Activated CD4-positive, alpha-beta T cell treated with anti-CD3 and anti-CD28 coated beads for 36 hours (primary cell): ENCODE measurements at regions not wholly inside any gene's neighbourhood (a gene's known extent, or its start where the extent isn't known, plus 50 kb on each side); places are given as distances from the start of the nearest gene placed in this dataset.

Source experiments
- ATAC-seq: fragments of 200-7000 bp; cut with Tn5 transposase; one replicate; pipeline ENCODE4 v1.10.0; 2021; ENCODE audit warnings: mild to moderate bottlenecking, moderate library complexity
- CTCF ChIA-PET: fragments of 350-600 bp; sonication (Branson Sonifier 250); formaldehyde crosslinking; loops from one replicate; lab custom pipeline; 2021; ENCODE audit warnings: antibody characterized with exemption; lab: Charles Lee
- POLR2A ChIA-PET: fragments of 350-600 bp; sonication (Branson Sonifier 250); formaldehyde crosslinking; loops from one replicate; lab custom pipeline; 2021; ENCODE audit warnings: antibody characterized with exemption, inconsistent platforms; lab: Charles Lee
- DNase-seq: peaks from one replicate; pipeline ENCODE4 v3.0.0-alpha.2; 2020
- H3K27ac Mint-ChIP-seq: one replicate; pipeline ENCODE4 v1.8.0; 2021; ENCODE audit warnings: mixed read lengths
- H3K27me3 Mint-ChIP-seq: one replicate; pipeline ENCODE4 v1.8.0; 2021; ENCODE audit warnings: mixed read lengths
- H3K36me3 Mint-ChIP-seq: one replicate; pipeline ENCODE4 v1.8.0; 2021; ENCODE audit warnings: low read depth, mixed read lengths
- H3K4me1 Mint-ChIP-seq: one replicate; pipeline ENCODE4 v1.8.0; 2021; ENCODE audit warnings: mixed read lengths
- H3K4me3 Mint-ChIP-seq: one replicate; pipeline ENCODE4 v1.8.0; 2021; ENCODE audit warnings: mild to moderate bottlenecking, moderate library complexity, mixed read lengths
- H3K9me3 Mint-ChIP-seq: one replicate; pipeline ENCODE4 v1.8.0; 2021; ENCODE audit warnings: low read depth, mixed read lengths
- intact Hi-C, 2 experiments: fragments of 100-400 bp; cut with DNase I in 1 of 2; cut with micrococcal nuclease in 1 of 2; formaldehyde crosslinking; loops; one replicate each; pipeline versions ENCODE4 v1.14.2 to v1.15.1; 2022 to 2024; cut with DNase I, micrococcal nuclease

GRCh38 chr16:5838071-5838470, 740.5 kb upstream of the EEF2KMT start:
- CTCF ChIA-PET = no interaction called here
- Mint-ChIP-seq H3K4me3 (no peak overlapping the region), H3K36me3 (no peaks in the 10 kb centered on the region), H3K27ac (no peak overlapping the region), H3K9me3 (peaks cover 3% of the 10 kb centered on the region), H3K27me3 (no peaks in the 10 kb centered on the region), H3K4me1 (no peaks in the 10 kb centered on the region)
- DNase-seq = no peak
- intact Hi-C loops = no loop called here
- POLR2A ChIA-PET = no interaction called here
- no peak for ATAC-seq

DNA sequence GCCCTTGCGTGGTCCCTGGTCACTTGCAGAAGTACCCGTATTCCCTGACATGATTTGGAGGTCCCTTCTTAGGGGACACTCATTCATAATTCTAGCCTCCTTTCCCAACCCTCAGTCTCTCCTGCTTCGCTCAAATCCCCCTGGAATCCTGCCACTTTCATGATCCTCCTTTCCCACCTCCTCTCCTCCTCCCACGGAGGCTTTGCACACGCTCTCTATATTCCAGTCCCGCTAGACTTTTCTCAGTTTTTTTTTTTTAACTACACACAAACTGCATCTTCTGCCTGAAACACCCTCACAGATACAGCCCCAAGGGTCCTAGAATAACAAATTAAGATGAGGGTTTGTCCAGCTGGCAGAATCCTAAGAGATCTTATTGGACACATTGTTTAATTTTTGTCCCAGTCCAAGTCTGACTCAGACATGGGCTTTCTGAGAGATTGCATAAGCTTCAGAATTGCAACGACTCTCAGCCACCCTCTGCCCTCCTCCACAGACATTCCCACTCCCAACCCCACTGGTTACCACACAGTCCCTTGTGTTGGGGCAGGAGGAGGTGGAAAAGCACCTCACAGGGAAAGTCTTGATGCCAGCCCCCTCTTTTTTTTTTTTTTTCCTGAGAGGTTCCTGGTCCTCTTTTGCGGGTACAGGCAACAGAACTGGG, 739.5 kb upstream of the EEF2KMT start:
- Mint-ChIP-seq H3K4me3 (no peak overlapping the region), H3K9me3 (peaks cover 3% of the 10 kb centered on the region), H3K36me3 (no peaks in the 10 kb centered on the region), H3K4me1 (no peaks in the 10 kb centered on the region), H3K27me3 (no peaks in the 10 kb centered on the region), H3K27ac (no peak overlapping the region)
- ChIA-PET CTCF (no interaction called here), POLR2A (no interaction called here)
- intact Hi-C loops = no loop called here
- no peak for DNase-seq
- no peak for ATAC-seq

- no peak for ATAC-seq
These were observed 738.3 kb upstream of the EEF2KMT start for GRCh38 chr16:5835876-5836275.

DNA sequence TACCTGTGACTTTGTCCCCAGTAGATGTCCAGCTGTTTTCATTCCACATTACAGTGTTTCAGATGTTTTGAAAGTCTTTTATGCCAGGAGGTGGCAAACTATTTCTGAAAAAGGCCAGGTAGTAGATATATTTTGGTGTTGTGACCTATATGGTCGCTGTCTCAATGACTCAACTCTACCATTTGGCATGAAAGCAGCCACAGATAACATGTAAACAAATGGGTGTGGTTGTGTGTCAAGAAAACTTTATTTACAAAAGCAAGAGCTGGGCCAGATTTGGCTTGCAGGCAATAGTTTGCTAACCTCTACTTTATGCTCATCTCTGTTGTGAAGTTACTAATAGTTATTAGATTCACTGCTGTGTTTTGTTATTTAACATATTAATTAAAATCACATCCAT, 728.7 kb upstream of the EEF2KMT start:
- H3K27me3 Mint-ChIP-seq = no peaks in the 10 kb centered on the region
- ChIA-PET POLR2A (no interaction called here), CTCF (no interaction called here)
- H3K9me3 Mint-ChIP-seq = peaks cover 3% of the 10 kb centered on the region
- ATAC-seq (no peak), DNase-seq (no peak)
- H3K4me1 Mint-ChIP-seq = no peaks in the 10 kb centered on the region
- no peak overlapping the region for H3K4me3 Mint-ChIP-seq
- intact Hi-C loops = no loop called here
- H3K27ac Mint-ChIP-seq = no peak overlapping the region
- H3K36me3 Mint-ChIP-seq = no peaks in the 10 kb centered on the region

More at GRCh38 chr16:5835876-5836275, 738.3 kb upstream of the EEF2KMT start:
- ChIA-PET CTCF (no interaction called here), POLR2A (no interaction called here)
- Mint-ChIP-seq H3K27me3 (no peaks in the 10 kb centered on the region), H3K36me3 (no peaks in the 10 kb centered on the region), H3K4me3 (no peak overlapping the region), H3K9me3 (peaks cover 3% of the 10 kb centered on the region), H3K4me1 (no peaks in the 10 kb centered on the region), H3K27ac (no peak overlapping the region)
- intact Hi-C loops = no loop called here
- no peak for DNase-seq

- ATAC-seq (no peak), DNase-seq (no peak)
- CTCF ChIA-PET = no interaction called here
- no peaks in the 10 kb centered on the region for H3K36me3 Mint-ChIP-seq
- POLR2A ChIA-PET = no interaction called here
- H3K4me3 Mint-ChIP-seq = no peak overlapping the region
- intact Hi-C loops = no loop called here
- H3K9me3 Mint-ChIP-seq = peaks cover 6% of the 10 kb centered on the region
- H3K27me3 Mint-ChIP-seq = no peaks in the 10 kb centered on the region
- H3K27ac Mint-ChIP-seq = no peak overlapping the region
- no peaks in the 10 kb centered on the region for H3K4me1 Mint-ChIP-seq
These were observed 722.9 kb upstream of the EEF2KMT start for GRCh38 chr16:5820472-5820871.

GRCh38 chr16:5815570-5816237, 718.1 kb upstream of the EEF2KMT start:
- H3K27me3 Mint-ChIP-seq = no peaks in the 10 kb centered on the region
- H3K9me3 Mint-ChIP-seq = peaks cover 7% of the 10 kb centered on the region
- H3K36me3 Mint-ChIP-seq = no peaks in the 10 kb centered on the region
- ChIA-PET CTCF (no interaction called here), POLR2A (no interaction called here)
- ATAC-seq (no peak), DNase-seq (no peak)
- H3K4me1 Mint-ChIP-seq = no peaks in the 10 kb centered on the region
- no peak overlapping the region for H3K27ac Mint-ChIP-seq
- no peak overlapping the region for H3K4me3 Mint-ChIP-seq
- intact Hi-C loops = no loop called here

- H3K27ac Mint-ChIP-seq = no peak overlapping the region
- DNase-seq (no peak), ATAC-seq (no peak)
- no peaks in the 10 kb centered on the region for H3K36me3 Mint-ChIP-seq
- no peak overlapping the region for H3K4me3 Mint-ChIP-seq
- no peaks in the 10 kb centered on the region for H3K27me3 Mint-ChIP-seq
- no peaks in the 10 kb centered on the region for H3K4me1 Mint-ChIP-seq
- intact Hi-C loops = no loop called here
- ChIA-PET CTCF (no interaction called here), POLR2A (no interaction called here)
- peaks cover 13% of the 10 kb centered on the region for H3K9me3 Mint-ChIP-seq
These were observed 703.8 kb upstream of the EEF2KMT start for GRCh38 chr16:5801396-5801795.

- H3K27me3 Mint-ChIP-seq = no peaks in the 10 kb centered on the region
- no peaks in the 10 kb centered on the region for H3K36me3 Mint-ChIP-seq
- intact Hi-C loops = no loop called here
- ChIA-PET CTCF (no interaction called here), POLR2A (no interaction called here)
- no peaks in the 10 kb centered on the region for H3K9me3 Mint-ChIP-seq
- H3K27ac Mint-ChIP-seq = no peak overlapping the region
- ATAC-seq = no peak
- no peak overlapping the region for H3K4me3 Mint-ChIP-seq
- no peak for DNase-seq
- H3K4me1 Mint-ChIP-seq = no peaks in the 10 kb centered on the region
These were observed 696.0 kb upstream of the EEF2KMT start for GRCh38 chr16:5793556-5793955.

DNA sequence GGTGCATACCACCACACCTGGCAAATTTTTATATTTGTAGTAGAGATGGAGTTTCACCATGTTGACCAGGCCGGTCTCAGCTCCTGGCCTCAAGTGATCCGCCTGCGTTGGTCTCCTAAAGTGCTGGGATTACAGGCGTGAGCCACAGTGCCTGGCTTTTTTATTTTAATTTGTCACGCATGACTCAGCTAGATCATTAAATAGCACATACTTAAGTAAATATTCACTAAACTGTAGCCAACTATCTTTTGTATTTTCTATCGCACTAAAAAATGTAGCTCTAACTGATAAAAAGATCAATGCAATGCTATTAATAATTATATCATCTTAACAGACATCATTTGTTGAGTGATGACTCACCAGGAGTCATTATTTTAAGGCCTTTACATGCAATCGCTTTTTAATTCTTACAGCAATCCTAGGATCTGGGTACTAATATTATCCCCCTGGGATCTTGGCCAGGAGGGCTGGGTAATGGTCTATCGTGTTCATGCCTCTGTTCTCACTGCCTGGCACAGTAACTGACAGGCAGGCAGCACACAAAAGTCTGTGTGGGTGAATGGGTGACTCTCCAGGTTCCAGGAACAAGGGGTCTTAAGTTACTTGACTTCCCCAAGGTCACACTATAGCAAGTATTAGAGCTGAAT, 693.5 kb upstream of the EEF2KMT start:
- no peaks in the 10 kb centered on the region for H3K4me1 Mint-ChIP-seq
- ChIA-PET CTCF (no interaction called here), POLR2A (no interaction called here)
- intact Hi-C loops = no loop called here
- DNase-seq = no peak
- no peaks in the 10 kb centered on the region for H3K36me3 Mint-ChIP-seq
- H3K27me3 Mint-ChIP-seq = no peaks in the 10 kb centered on the region
- peaks cover 3% of the 10 kb centered on the region for H3K9me3 Mint-ChIP-seq
- H3K4me3 Mint-ChIP-seq = no peak overlapping the region
- H3K27ac Mint-ChIP-seq = no peak overlapping the region
- no peak for ATAC-seq

GRCh38 chr16:5790512-5790911, 692.9 kb upstream of the EEF2KMT start:
- CTCF ChIA-PET = interaction anchor here (0.5 kb wide), 1 partner anchor 291 kb away, joined by 3 read pairs; no protein-coding TSS in a partner anchor
- no peaks in the 10 kb centered on the region for H3K4me1 Mint-ChIP-seq
- intact Hi-C loops = no loop called here

DNA sequence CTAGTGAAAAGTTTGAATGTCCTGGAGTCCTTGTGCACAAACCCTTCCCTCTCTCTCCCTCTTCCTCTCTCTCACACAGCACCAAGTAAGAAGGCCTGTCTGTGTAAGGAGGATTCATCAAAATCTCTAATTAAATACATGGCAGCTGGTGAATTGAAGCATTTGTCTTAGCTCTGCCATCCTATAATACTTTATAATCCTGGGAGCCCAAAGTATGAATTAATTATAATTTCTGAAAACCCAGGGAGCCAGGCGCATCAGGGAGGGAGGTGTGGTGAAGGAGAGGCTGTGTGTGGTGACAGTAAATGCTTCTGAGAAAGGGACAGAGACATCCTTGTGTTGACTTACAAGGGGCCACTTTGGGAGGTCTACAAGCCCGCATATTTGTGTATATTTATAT, 691.4 kb upstream of the EEF2KMT start:
- intact Hi-C loops = no loop called here
- H3K27me3 Mint-ChIP-seq = no peaks in the 10 kb centered on the region
- peaks cover 8% of the 10 kb centered on the region for H3K9me3 Mint-ChIP-seq
- no peak overlapping the region for H3K4me3 Mint-ChIP-seq
- no peak for ATAC-seq
- ChIA-PET POLR2A (no interaction called here), CTCF (no interaction called here)
- no peaks in the 10 kb centered on the region for H3K4me1 Mint-ChIP-seq
- DNase-seq = no peak
- no peak overlapping the region for H3K27ac Mint-ChIP-seq
- no peaks in the 10 kb centered on the region for H3K36me3 Mint-ChIP-seq

More at GRCh38 chr16:5790512-5790911, 692.9 kb upstream of the EEF2KMT start:
- Mint-ChIP-seq H3K36me3 (no peaks in the 10 kb centered on the region), H3K27ac (no peak overlapping the region), H3K9me3 (peaks cover 8% of the 10 kb centered on the region), H3K4me3 (no peak overlapping the region), H3K27me3 (no peaks in the 10 kb centered on the region)
- DNase-seq = no peak
- ATAC-seq = no peak
- POLR2A ChIA-PET = no interaction called here

DNA sequence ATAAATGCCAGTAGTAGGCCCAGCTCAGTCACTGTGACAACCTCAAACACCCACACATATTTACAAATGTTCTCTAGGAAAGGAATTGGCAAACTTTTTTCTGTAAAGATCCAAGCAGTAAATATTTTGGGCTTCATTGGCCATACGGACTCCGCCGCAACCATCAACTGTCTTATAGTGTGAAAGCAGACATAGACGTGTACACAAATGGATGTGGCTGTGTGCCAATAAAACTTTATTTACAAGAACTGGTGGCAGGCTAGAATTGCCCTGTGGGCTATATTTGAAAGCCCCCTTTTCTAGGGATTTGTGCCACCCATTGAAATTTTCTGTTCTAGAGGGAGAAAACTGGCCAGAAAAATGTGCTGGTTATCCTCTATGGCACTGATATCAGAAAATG, 683.8 kb upstream of the EEF2KMT start:
- no peak overlapping the region for H3K4me3 Mint-ChIP-seq
- ChIA-PET POLR2A (no interaction called here), CTCF (no interaction called here)
- H3K36me3 Mint-ChIP-seq = no peaks in the 10 kb centered on the region
- H3K9me3 Mint-ChIP-seq = peaks cover 14% of the 10 kb centered on the region
- H3K27ac Mint-ChIP-seq = no peak overlapping the region
- DNase-seq (no peak), ATAC-seq (no peak)
- H3K27me3 Mint-ChIP-seq = no peaks in the 10 kb centered on the region
- intact Hi-C loops = no loop called here
- no peaks in the 10 kb centered on the region for H3K4me1 Mint-ChIP-seq
